Islet precursor cell (in vitro differentiated cells): ENCODE measurements at regions not wholly inside any gene's neighbourhood (a gene's known extent, or its start where the extent isn't known, plus 50 kb on each side); places are given as distances from the start of the nearest gene placed in this dataset.
"Not testable (repeated sequence)": the region's sequence is repeated elsewhere in the genome, so short reads cannot be mapped to it uniquely, and the experiment has no call there.

ENCODE experiments used
- DNase-seq: peaks from one replicate; pipeline ENCODE4 v3.0.0-alpha.2; 2018

DNA sequence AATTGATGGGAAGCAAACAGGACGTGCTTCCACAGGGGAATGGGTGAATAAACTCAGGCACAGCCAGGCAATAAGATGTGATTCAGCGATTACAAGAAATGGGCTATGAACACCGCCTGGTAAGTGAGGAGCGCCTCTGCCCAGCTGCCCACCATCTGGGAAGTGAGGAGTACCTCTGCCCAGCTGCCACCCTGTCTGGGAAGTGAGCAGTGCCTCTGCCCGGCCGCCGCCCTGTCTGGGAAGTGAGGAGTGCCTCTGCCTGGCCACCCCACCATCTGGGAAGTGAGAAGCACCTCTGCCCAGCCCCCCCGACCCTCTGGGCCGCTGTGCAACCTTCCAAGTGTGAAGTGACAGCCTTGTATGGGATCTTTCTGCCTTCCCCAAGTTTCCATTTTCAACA is 73.2 kb upstream of the PRR5 start:
- DNase-seq = no peak

DNA sequence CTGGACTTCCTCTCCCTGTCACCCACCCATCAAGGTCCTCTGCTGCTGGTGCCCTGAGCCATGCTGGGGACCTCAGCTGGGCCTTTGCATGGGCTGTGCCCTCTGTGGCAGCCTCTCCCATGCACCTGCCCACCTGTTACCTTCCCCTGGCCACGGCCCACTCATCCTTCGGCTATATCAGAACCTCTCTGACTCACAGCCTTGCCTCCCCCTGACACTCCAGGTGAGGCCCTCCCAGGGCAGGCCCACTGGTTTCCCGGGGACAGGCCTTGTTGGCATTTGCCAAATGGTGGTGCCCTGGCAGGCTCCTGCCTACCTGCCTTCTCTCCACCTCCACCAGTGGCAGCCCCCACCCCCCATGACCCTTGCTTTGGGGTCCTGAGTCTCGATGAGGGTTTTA is 73.7 kb upstream of the PRR5 start:
- DNase-seq = no peak

DNA sequence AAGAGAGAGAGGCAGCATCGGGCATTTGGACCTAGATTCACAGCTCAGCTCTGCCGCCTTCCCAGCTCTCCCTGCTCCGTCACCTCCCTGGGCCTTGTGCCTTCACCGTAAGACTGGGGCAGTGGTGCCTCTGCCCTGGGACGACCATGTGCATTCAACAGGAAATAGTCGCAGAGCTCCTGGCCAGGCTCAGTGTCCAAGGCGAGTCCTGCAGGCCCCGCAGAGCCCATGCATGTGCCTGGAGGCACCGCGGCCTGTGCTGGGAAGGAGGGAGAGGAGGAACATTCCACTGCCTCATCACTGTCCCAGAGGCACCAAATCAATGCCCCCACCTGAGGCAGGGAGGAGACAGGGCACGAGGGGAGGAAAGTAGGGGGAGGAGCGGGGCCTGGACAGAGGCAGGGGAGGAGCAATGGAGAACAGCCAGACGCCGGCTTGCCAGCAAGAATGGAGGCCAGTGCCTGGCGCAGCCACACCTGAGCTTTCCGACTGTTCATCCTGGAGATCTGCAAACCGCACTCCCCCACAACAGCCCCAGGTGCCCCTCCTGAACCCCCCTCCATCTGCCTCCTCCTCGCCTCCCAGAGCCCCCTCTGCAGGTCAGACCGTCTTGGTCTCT is 74.4 kb upstream of the PRR5 start:
- DNase-seq = peak; percentile 71

DNA sequence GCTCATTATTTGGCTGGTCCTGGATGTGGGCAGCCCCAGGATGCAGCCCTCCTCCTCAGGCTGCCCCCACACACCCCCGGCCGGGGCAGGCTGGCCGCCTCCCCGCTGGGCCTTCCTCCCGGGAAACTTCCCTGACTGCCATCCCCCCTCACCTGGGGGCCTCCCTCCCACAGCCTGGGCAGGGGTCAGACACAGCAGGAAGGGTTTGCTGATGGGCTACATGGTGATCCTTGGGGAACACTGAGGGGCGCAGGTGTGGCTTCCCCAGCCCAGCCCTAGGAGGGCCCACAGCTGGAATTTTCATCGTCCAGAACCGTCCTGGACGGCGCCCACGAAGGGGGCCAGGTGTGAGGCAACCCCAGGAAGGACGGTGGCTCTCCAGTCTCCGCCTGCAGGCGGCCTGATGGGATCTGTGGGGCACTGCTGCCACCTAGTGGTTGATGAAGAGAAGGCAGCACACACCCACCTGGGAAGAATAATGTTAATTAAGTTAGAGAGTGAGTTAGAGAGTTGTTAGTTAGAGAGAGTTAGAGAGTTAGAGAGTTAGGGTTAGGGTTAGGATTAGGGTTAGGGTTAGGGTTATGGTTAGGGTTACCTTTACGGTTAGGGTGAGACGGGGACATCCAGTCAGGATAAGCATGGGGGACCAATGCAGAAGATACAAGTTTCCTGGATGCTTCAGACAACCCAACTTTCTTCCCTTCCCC is 75.9 kb upstream of the PRR5 start:
- DNase-seq = peak; percentile 79

DNA sequence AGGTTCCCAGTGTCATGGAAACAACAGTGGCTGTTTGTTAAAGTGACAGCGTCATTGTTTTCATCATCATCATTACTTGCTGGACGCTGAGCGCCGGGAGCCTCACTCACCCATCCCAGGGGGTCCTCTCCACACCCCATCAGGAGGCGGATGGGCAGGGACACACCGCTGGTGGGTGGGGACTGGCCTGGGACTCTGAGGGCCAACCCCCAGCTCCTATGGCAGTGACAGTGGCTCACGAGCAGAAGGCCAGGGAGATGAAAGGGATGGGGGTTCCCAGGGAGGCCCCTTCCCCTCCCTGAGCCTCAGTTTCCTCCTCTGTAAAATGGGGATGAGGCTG is 76.6 kb upstream of the PRR5 start:
- no peak for DNase-seq

DNA sequence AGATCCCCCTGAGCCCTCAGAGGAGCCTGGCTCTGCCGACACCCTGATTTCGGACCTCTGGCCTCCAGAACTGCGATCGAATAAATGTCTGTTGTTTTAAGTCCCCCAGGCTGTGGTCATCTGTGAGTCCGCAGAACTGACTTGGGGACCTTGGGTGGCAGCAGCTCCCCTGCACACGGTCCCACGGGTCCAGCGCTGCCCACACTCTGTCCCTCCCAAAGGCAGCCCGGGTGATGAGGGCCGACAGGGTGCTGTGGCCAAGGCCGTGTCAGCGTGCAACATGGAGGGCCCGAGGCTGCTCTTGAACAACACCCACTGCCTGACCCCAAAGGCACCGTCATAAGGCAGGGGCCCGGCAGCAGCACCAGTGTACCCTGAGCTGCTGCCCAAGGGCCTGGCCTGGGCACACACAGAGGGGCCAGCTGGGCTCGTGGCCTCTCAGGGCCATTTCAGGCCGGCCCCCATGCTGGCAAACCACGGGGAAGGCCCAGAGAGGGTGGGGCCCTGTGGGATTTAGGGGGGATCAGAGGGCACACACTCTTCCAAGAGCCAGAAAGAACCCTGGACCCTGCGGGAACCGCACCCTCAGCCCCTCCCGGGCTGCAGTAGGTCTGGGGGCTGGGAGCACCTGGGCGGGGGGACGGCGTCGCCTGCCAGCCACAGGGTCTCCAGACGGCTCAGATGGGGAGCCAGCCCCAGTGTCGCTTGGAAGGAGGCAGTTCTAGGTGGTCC is 77.1 kb upstream of the PRR5 start:
- DNase-seq = no peak

DNA sequence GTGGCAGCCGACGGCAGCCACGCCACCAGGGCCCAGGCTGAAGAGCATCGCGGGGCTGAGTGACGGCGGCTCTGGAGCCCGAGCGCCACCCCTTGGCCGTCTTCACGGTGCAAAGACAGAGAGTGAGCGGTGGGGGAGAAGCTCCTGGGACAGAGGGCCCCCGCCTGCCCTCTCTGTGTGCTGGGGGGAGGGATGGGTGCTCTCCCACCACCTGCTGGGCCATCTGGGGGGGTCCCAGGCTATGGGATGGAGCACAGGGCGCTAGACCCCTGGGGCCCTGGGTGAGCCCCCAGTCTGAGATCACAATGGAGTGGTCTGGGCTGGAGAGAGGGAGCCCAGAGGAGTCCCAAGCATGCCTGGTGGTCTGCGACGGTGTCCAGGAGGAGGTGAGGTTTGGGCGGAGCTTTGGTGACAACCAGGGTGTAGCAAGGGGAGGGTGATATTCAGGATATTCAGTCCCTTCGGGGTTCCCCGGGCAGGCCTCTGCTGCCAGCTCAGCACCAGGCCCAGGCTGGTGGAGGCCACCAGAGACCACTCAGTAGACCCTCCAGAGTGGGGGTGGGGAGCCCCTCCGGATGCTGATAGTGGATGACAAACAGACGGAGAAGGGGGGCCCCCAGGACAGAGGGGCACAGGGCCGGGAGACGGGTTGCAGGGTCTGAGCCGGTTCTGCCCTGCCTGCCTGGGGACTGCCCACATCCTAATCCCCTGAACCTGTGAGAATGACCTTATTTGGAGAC is 78.1 kb upstream of the PRR5 start:
- DNase-seq = no peak

DNA sequence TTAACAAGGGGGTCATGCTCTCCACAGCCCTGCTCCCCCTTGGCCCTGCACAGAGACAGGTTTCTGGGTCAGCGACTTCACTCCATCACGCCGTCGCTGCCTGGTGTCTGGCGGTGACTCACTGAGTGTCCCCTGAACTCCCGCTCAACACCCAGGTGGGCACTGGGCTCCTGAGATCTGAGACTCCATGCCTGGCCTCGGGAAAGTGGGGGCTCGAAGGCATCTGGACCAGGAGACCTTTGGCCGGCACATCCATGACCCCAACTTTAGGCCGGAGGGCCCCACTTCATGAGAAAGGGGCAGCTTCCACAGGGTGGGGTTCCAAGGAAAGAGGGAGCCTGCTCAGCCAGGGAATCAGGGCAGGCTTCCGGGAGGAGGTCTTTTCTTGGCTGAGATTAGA is 79.3 kb upstream of the PRR5 start:
- no peak for DNase-seq

DNA sequence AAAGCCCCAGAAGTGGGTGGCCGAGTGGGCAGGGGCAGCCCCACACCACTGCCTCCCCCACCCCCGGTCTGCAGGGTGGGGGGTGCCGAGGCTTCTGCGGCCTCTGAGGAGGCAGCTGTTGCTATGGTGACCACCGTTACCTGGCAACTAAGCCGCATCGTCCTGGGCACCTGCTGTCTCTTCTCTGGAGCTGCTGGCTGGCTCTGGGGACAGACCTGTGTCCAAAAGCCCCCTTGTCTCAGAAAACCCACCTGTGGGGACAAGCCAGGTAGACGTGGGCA is 79.9 kb upstream of the PRR5 start:
- no peak for DNase-seq

DNA sequence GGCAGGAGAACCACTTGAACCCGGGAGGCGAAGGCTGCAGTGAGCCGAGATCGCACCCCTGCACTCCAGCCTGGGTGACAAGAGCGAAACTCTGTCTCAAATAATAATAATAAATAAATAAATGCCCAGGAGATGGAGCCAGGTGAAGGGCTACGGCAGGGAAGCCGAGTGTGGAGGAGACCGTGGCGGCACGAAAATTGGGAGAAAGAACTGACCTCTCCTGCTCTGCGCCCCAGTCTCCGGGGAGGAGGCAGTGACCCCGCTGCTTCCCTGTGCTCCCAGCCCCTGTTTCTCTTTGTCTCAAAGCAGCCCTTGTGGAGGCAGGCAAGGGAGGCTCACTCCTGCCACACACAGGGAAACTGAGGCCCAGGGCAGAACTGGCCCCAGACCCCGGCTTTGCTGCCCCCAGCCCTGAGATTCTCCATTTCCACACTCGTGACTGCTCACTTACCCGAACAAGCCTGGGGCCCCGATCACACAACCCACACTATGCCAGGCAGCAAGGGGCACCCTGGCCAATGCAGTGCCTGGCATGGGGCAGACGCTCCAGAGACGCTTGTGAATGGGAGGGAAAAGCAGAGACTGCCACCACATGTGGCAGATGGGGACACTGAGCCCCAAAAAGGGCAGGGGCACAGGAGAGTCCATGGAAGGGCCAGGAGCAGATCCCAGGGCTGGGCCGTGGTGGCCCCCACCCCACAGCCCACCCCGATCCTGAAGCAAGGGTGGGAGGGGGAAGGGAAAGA is 80.4 kb upstream of the PRR5 start:
- no peak for DNase-seq

DNA sequence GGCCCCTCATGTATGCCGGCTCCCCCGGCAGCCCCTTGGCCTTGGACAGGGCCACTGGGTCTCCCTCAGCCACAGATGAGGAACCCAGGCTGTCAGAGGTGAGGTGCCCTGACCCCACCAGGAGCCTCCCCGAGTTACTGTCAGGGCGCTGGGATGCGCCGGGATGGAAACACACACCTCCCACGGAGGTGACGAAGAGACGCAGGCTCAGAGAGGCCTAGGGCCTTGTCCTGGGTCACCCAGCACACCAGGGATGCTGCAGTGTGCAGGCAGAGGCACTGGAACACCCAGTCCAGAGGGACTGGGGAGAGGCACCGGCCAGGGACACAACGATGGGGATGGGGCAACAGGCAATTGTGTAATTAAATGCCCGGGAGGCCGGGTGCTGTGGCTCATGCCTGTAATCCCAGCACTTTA is 81.2 kb upstream of the PRR5 start:
- DNase-seq = no peak

DNA sequence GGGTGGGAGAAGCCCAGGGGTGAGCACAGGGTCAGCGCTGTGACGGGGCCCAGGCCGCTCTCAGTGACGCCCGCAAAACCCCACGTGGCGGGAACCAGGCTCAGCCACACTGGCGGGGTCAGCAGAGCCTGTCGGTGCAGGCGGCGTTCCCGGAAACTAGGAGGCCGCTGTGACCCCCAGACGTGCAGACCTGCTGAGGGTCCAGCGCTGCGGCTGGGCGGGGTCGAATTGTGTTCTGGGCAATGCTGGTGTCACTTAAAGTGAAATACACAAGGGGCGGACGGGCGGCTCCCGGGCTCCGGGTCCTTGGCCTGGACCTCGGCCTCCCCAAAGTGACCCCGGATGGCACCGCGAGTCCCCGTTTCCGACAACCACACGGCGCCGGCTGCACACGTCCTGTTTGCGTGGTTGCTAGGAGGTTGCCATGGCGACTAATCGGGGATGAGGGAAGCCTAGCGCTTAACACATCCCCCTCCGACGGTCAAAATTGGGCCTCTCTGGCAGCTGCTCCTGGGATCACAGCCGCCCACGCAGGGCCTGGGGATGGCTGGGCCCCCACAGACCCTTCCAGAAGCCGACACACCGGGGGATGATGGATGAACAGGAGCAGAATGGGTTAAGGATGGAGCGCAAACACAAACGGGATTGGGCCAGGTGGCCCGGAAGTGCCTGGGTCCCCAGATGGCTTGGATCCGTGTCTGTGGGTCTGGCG is 81.7 kb upstream of the PRR5 start:
- DNase-seq = peak; percentile 71

DNA sequence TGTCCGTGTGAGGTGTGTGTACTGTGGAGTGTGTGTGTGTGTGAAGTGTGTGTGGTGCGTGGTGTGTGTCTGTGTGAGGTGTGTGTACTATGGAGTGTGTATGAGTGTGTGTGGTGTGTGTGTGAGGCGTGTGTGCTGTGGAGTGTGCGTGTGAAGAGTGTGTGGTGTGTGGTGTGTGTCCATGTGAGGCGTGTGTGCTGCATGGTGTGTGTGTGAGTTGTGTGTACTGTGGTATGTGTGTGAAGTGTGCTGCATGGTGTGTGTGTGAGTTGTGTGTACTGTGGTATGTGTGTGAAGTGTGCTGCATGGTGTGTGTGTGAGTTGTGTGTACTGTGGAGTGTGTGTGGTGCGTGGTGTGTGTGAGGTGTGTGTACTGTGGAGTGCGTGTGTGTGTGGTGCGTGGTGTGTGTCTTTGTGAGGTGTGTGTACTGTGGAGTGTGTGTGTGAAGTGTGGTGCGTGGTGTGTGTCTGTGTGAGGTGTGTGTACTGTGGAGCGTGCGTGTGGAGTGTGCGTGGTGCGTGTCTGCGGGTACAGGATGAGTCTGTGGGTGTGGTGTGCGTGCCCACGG is 82.4 kb upstream of the PRR5 start:
- DNase-seq = not testable (repeated sequence)

DNA sequence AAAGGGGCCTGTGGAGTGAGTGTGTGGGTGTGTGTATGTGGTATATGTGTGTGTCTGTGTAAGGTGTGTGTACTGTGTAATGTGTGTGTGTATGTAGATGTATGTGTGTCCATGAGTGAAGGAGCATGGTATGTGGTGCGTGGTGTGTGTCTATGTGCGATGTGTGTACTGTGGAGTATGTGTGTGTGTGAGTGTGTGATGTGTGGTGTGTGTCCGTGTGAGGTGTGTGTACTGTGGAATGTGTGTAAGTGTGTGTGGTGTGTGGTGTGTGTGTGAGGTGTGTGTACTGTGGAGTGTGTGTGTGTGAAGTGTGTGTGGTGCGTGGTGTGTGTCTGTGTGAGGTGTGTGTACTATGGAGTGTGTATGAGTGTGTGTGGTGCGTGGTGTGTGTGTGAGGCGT is 83.1 kb upstream of the PRR5 start:
- not testable (repeated sequence) for DNase-seq

DNA sequence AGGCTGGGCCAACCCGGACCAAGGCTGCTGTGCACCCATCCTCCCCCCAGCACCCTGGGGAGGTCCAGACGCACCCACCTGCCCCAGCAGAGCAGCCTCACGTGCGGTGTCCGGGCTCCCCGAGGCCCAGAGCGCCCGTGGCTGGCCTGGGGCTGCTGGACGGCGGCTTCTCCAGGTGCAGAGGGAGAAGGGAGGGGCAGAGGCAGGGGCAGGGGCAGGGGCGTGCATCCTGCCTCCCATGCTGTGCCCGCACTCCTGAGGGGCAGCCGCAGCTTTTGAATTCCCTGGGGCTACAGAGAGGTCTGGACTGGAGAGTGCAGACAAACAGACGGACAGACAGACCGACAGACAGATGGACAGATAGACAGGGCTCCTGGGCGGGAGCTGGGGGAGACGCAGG is 83.6 kb upstream of the PRR5 start:
- DNase-seq = no peak

DNA sequence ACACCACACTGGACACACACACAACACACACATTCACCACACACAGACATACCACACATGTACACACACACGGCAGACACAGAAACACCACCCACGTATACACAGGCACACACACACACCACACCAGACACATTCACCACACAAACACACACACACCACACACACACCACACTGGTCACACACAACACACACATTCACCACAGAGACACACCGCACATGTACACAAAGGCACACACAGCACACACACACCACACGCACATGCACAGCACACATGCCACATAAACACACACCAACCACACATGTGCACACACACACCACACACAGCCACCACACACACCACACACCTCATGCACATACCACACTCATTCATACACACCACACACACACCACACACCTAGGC is 84.2 kb upstream of the PRR5 start:
- DNase-seq = no peak

DNA sequence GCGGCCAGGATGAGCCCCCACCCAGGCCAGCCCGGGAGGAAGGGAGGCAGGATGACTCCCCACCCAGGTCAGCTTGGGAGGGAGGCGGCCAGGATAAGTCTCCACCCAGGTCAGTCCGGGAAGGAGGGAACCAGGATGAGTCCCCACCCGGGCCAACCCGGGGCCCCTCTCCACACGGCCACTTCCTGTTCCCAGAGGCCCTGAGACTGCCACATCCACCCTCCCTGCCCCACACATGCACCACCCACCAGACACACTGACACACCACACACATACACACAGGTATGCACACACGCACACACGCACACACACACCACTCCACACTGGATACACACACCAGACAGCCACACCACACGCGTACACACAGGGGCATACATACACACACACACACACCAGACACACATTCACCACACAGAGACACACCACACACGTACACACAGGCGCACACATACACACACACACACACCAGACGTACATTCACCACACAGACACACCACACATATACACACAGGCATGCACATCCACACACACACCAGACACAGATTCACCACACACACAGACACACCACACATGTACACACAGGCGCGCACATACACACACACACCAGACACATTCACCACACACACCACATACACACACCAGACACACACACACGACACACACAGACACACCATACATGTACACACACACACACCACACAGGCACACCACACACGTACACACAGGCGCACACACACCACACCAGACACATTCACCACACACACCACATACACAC is 84.9 kb upstream of the PRR5 start:
- DNase-seq = no peak

DNA sequence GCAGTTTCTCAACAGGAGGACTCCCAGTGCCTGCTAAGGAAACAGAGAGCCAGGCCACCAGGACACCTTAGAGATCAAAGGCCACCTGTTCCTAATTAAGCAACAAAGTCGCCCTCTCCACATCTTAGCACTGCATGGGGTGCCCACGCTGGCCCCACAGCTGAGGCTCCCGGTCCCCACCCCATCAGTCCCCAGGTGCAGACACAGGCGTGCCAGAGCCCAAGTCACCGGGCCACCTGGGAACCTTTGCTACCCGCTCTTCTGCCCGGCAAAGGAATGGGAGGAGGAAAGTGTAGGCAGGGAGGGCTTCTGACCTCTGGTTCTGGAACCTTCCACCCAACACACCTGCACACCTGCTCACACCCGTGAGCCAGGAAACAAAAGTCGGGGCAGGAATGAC is 85.5 kb upstream of the PRR5 start:
- DNase-seq = no peak

DNA sequence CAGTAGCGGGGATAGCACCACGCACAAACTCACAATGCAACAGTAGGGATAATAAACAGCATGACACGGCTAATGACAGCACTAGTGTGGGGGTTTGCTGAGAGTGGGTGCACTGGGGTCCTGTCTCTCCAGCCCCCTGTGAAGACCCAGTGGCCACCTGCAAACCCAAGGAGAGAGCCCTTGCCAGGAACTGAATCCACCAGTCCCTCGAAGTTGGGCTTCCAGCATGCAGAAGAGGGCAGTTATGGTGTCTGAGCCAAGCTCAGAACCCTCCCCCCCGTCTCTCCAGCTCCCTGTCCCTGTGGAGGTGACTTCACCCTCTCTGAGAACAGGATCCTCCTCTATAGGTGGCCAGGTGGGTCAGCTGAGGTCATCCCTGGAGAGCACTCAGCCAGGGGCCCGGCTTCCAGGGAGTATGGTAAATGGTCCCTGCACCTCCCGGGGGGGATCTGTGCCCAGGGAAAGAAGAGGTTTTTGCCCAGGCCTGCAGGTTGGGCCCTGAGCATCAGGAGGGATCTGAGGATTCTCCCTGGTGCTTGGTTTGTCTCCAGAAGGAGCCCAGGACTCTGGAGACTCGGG is 86.3 kb upstream of the PRR5 start:
- DNase-seq = no peak

DNA sequence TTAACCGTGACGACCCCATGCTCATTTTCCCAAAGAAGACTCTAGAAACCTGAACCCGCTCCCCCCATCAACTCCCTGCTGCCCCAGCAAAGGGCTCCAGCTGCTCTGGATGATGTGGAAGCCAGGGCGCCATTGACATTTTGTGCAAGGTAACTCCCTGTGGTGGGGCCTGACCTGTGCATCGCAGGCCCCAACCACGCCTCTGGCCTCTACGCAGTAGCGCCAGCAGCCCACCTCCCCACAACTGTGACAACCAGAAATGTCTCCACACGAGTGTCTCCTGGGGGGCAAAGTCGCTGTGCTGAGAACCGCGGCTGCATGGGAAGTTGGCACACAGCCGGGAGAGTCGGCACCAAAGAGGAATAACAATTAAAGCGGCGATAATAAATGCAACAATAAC is 86.9 kb upstream of the PRR5 start:
- DNase-seq = no peak

DNA sequence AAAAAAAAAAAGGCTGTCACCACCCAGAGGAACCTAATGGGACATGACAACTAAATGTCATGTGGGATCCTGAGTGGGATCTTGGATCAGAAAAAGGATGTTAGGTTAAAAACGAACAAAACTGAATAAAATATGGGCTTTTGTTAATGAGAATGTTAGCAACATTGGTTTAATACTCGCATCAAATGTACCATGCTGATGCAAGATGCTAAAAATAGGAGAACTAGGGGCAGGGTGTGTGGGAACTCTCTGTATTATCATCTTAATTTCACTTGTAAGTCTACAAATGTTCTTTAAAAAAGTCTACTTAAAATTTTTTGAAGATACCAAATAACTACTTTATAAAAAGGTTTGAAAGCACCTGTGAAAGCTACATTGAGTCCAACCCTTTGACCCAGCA is 88.8 kb upstream of the PRR5 start:
- no peak for DNase-seq
